Adrenal gland (tissue), 9 donors: ENCODE measurements at regions not wholly inside any gene's neighbourhood (a gene's known extent, or its start where the extent isn't known, plus 50 kb on each side); places are given as distances from the start of the nearest gene placed in this dataset.
A peak's percentile ranks its signal among the peaks of the same experiment; 100 is the strongest.

Experiments
- DNase-seq, 7 donors: peaks; one replicate each; pipeline ENCODE4 v3.0.0-alpha.2; 2019 to 2020
- H3K27ac ChIP-seq, 5 donors: fragments of 200-600 bp; sonication (generic) in 4 of 5; 1 replicate in 3 of 5; 2 replicates in 2 of 5; pipeline versions ENCODE4 v1.5.1 to v1.8.0; 2016 to 2020; ENCODE audit warnings: mild to moderate bottlenecking in 1 of 5
- H3K27me3 ChIP-seq: fragments of 200-600 bp; 2 replicates; pipeline ENCODE4 v1.8.0; 2021
- H3K36me3 ChIP-seq, 2 donors: fragments of 200-600 bp; replicated peaks in 1 of 2; 1 replicate in 1 of 2; 2 replicates in 1 of 2; pipeline versions ENCODE4 v1.5.1 to v1.8.0; 2018 to 2022
- H3K4me1 ChIP-seq, 2 donors: fragments of 200-600 bp; replicated peaks in 1 of 2; 1 replicate in 1 of 2; 2 replicates in 1 of 2; pipeline versions ENCODE4 v1.5.1 to v1.8.0; 2018 to 2021
- H3K4me3 ChIP-seq, 4 donors: fragments of 200-600 bp; sonication (generic) in 3 of 4; one replicate each; pipeline ENCODE4 v1.5.1; 2016 to 2018
- H3K9me3 ChIP-seq, 3 donors: fragments of 200-600 bp; sonication (generic) in 1 of 3; replicated peaks in 1 of 3; 1 replicate in 2 of 3; 2 replicates in 1 of 3; pipeline versions ENCODE4 v1.5.1 to v1.8.0; 2016 to 2021
- POLR2A ChIP-seq, 2 donors: fragments of 450-650 bp; IDR thresholded peaks; one replicate each; pipeline ENCODE4 v1.6.1; 2017; ENCODE audit warnings: antibody characterized with exemption in 2 of 2, mild to moderate bottlenecking in 2 of 2, moderate library complexity in 1 of 2
- WGBS, 4 donors: extraction: QIAGEN DNeasy Blood & Tissue Kit in 2 of 4; methylation state at CpG; one replicate each; pipeline versions ENCODE4 v1.1.5 to v1.1.7; 2013 to 2017; 5-methylcytosine and 5-hydroxymethylcytosine counted together
- intact Hi-C, 2 donors: fragments of 100-400 bp; cut with DNase I; formaldehyde crosslinking; loops; one replicate each; pipeline versions ENCODE4 v1.14.1 to v1.15.0; 2022 to 2023
- TF ChIP-seq, protein P1 (sequence below), 6 experiments: fragments of 450-650 bp in 4 of 6; fragments of 200-600 bp in 2 of 6; sonication (generic) in 1 of 6; IDR thresholded peaks; 1 replicate in 5 of 6; 2 replicates in 1 of 6; pipeline versions ENCODE4 v1.5.1 to v1.8.0; 2016 to 2021; ENCODE audit warnings: antibody characterized with exemption in 6 of 6, mild to moderate bottlenecking in 2 of 6, moderate library complexity in 1 of 6
- donor health status: healthy with polysubstance abuse.
- donor health status: Bipolar disorder and iron deficiency.
- donor health status: DM: yes; HTN: yes; CAD: no.
- donor health status: DM: no; HTN: no; CAD: no.
- donor health status: DM: no; HTN: no; CAD: no.

GRCh38 chr1:209480345-209480744 is 103.2 kb upstream of the CAMK1G start:
- intact Hi-C loops = no loop called here
- H3K4me1 ChIP-seq = no peaks in the 10 kb centered on the region
- no peaks in the 10 kb centered on the region for H3K27me3 ChIP-seq
- no peaks in the 10 kb centered on the region for H3K36me3 ChIP-seq
- no peak overlapping the region for H3K27ac ChIP-seq
- DNase-seq = no peak
- no peak overlapping the region for H3K4me3 ChIP-seq
- no peaks in the 10 kb centered on the region for H3K9me3 ChIP-seq
- WGBS, 4 donors = 79 to 87% (median 85%) methylated on average over 6 of the region's 6 CpGs
- TF ChIP-seq POLR2A (IDR thresholded peaks at IDR 0.05) = no peak
- TF ChIP-seq, protein P1, sequence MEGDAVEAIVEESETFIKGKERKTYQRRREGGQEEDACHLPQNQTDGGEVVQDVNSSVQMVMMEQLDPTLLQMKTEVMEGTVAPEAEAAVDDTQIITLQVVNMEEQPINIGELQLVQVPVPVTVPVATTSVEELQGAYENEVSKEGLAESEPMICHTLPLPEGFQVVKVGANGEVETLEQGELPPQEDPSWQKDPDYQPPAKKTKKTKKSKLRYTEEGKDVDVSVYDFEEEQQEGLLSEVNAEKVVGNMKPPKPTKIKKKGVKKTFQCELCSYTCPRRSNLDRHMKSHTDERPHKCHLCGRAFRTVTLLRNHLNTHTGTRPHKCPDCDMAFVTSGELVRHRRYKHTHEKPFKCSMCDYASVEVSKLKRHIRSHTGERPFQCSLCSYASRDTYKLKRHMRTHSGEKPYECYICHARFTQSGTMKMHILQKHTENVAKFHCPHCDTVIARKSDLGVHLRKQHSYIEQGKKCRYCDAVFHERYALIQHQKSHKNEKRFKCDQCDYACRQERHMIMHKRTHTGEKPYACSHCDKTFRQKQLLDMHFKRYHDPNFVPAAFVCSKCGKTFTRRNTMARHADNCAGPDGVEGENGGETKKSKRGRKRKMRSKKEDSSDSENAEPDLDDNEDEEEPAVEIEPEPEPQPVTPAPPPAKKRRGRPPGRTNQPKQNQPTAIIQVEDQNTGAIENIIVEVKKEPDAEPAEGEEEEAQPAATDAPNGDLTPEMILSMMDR (IDR thresholded peaks at IDR 0.05) = no peak

DNA sequence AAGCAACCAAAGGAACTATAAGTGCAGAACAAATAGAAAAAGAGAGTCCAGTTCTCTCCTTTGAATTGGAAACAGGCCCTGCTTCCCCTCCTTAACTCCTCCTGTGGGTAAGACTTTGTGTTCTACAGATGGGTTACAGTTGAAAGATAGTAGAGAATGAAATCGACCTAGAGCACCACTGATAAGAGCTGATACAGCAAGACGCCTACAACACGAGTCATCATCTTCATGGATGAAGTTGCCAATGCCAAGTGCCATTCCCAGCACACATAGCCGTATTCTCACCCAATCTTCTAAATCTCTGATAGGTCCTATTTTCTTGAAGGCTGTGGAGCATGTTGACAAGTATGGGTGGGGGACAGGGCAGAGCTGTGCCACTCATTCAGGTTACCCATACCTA is 99.8 kb upstream of the CAMK1G start:
- H3K9me3 ChIP-seq = no peaks in the 10 kb centered on the region
- H3K4me3 ChIP-seq = no peak overlapping the region
- no peaks in the 10 kb centered on the region for H3K36me3 ChIP-seq
- no peak for TF ChIP-seq POLR2A (IDR thresholded peaks at IDR 0.05)
- TF ChIP-seq, protein P1 (IDR thresholded peaks at IDR 0.05) = no peak
- WGBS, 4 donors = 59 to 70% (median 64%) methylated on average over 4 of the region's 4 CpGs
- H3K27me3 ChIP-seq = no peaks in the 10 kb centered on the region
- intact Hi-C loops = no loop called here
- no peaks in the 10 kb centered on the region for H3K4me1 ChIP-seq
- H3K27ac ChIP-seq = no peak overlapping the region
- no peak for DNase-seq

DNA sequence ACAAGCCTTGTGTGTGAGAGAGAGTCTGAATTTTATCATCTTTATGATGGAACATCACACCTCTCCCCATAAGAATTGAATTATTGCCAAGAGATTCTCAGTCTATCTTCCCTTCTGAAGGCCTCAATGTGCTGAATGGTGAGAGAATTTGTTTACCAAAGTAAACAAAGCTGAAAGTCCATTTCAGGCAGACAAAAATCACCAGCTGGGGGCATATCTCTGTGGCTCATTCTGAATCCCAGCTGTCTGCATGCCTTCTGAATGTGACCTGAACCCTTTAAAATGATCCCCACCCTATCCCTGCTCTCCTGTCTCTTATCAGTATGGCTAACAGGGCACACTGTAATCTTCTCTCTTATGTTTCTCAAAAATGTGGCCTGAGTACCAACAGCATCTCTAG is 99.1 kb upstream of the CAMK1G start:
- H3K27ac ChIP-seq = no peak overlapping the region
- intact Hi-C loops = no loop called here
- TF ChIP-seq, protein P1 (IDR thresholded peaks at IDR 0.05) = no peak
- TF ChIP-seq POLR2A (IDR thresholded peaks at IDR 0.05) = no peak
- H3K9me3 ChIP-seq = no peaks in the 10 kb centered on the region
- H3K36me3 ChIP-seq = no peaks in the 10 kb centered on the region
- H3K4me3 ChIP-seq = no peak overlapping the region
- no peaks in the 10 kb centered on the region for H3K4me1 ChIP-seq
- no peaks in the 10 kb centered on the region for H3K27me3 ChIP-seq
- DNase-seq = no peak

GRCh38 chr1:209485167-209485566 is 98.3 kb upstream of the CAMK1G start:
- Histone ChIP-seq H3K36me3 (no peaks in the 10 kb centered on the region), H3K27me3 (no peaks in the 10 kb centered on the region), H3K4me3 (no peak overlapping the region), H3K4me1 (no peaks in the 10 kb centered on the region), H3K27ac (no peak overlapping the region), H3K9me3 (no peaks in the 10 kb centered on the region)
- TF ChIP-seq POLR2A (IDR thresholded peaks at IDR 0.05) = no peak
- TF ChIP-seq, protein P1 (IDR thresholded peaks at IDR 0.05) = no peak
- 27 to 52% (median 49%) methylated on average over 2 of the region's 2 CpGs for WGBS, 4 donors
- DNase-seq = peak; percentile 49 to 79 (median 60)
- intact Hi-C loops = no loop called here
